Keratinocyte (primary cell): ENCODE measurements at regions not wholly inside any gene's neighbourhood (a gene's known extent, or its start where the extent isn't known, plus 50 kb on each side); places are given as distances from the start of the nearest gene placed in this dataset.

Source experiments
- EZH2 ChIP-seq: IDR thresholded peaks from one replicate; pipeline ENCODE4 v1.6.1; 2012; ENCODE audit warnings: inconsistent platforms, mild to moderate bottlenecking, low read length, moderate library complexity
- TF ChIP-seq, protein P1 (sequence below), 3 experiments: IDR thresholded peaks in 1 of 3; conservative IDR thresholded peaks in 1 of 3; optimal IDR thresholded peaks in 1 of 3; 2 replicates in 2 of 3; 3 replicates in 1 of 3; pipeline versions ENCODE3 to v1.5.1; 2011; ENCODE audit warnings: low read length in 3 of 3, mild to moderate bottlenecking in 3 of 3, moderate library complexity in 2 of 3, control low read depth in 1 of 3, inconsistent platforms in 1 of 3; ENCODE audit not compliant: insufficient read depth in 2 of 3; ENCODE audit errors: extremely low read depth in 1 of 3

DNA sequence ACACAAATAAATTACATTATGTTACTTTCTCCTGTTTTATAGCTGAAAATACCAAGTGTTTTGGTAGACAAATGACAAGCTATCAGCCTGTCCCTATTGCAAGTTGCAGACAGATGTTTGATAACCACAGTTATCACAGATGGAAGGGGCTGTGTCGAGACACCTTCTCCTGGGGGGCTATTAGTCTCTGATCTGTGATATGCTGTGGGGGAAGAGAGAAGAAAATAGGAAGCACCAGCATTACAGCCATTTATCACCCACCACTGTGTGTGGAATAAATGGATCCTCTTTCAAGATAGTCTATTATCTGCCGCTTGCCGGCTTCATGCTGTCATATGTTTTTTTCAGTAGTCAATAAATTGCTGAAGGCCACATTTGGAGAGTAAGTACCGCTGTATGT is 597.2 kb upstream of the ADARB2 start:
- no peak for TF ChIP-seq EZH2
- TF ChIP-seq, protein P1, sequence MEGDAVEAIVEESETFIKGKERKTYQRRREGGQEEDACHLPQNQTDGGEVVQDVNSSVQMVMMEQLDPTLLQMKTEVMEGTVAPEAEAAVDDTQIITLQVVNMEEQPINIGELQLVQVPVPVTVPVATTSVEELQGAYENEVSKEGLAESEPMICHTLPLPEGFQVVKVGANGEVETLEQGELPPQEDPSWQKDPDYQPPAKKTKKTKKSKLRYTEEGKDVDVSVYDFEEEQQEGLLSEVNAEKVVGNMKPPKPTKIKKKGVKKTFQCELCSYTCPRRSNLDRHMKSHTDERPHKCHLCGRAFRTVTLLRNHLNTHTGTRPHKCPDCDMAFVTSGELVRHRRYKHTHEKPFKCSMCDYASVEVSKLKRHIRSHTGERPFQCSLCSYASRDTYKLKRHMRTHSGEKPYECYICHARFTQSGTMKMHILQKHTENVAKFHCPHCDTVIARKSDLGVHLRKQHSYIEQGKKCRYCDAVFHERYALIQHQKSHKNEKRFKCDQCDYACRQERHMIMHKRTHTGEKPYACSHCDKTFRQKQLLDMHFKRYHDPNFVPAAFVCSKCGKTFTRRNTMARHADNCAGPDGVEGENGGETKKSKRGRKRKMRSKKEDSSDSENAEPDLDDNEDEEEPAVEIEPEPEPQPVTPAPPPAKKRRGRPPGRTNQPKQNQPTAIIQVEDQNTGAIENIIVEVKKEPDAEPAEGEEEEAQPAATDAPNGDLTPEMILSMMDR (optimal IDR thresholded peaks at IDR 0.05 in 1 of 3, IDR thresholded peaks at IDR 0.05 in 1 of 3, conservative IDR thresholded peaks at IDR 0.05 in 1 of 3; ENCODE audit: extremely low read depth in 1 of 3, insufficient read depth in 2 of 3, low read length in 3 of 3): no peak
